ENCODE measurements at regions not wholly inside any gene's neighbourhood (a gene's known extent, or its start where the extent isn't known, plus 50 kb on each side); places are given as distances from the start of the nearest gene placed in this dataset.

- TF ChIP-seq CTCF (IDR thresholded peaks at IDR 0.05) (no peak), POLR2A (IDR thresholded peaks at IDR 0.05) (no peak)
These were observed 316.4 kb downstream of the NOVA1 start for GRCh38 chr14:26281280-26281998.
